Head of caudate nucleus (tissue), 42 donors: ENCODE measurements at regions not wholly inside any gene's neighbourhood (a gene's known extent, or its start where the extent isn't known, plus 50 kb on each side); places are given as distances from the start of the nearest gene placed in this dataset.

ENCODE experiments used
- DNase-seq, 42 donors: peaks; one replicate each; pipeline versions ENCODE4 v3.0.0 to v3.0.0-alpha.2; 2020 to 2021; ENCODE audit warnings: mixed read lengths in 7 of 42
- intact Hi-C: fragments of 100-400 bp; cut with DNase I; formaldehyde crosslinking; loops from one replicate; pipeline ENCODE4 v1.15.0; 2022

DNA sequence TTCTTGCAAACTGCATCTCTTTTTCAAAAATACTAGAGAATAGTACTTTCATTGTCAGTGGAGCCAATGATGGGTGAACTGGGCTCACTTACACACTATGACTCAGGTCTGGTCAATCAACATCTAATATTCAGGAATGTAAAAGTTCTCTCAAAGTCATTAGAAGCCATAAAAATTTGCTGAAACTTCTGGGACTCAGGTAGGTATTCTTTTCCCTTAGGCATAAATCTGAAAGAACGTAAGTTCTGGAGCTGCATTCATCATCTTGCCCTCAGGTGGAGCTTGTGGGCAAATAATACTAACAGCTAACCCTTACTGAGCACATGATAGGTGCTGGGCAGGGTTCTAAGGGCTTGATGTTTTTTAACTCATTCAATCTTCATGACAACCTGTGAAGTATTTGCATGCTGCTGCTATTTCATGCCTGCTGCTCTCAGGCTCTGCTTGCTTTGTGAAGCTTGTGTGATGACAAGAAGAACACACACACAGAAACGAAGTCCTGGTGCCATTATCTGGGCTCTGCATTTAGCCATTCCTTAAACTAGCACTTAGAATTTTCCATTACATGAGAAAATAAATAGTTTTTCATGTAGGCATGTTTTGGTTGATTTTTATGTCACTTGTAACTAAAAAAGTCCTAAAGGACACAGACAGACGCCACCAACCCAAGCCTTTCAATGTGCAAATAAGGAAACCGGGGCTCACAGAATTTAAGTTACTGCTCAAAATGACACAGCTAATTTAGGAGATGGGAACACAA, 394.2 kb upstream of the LYPLAL1 start:
- intact Hi-C loops: no loop called here
- DNase-seq: no peak

DNA sequence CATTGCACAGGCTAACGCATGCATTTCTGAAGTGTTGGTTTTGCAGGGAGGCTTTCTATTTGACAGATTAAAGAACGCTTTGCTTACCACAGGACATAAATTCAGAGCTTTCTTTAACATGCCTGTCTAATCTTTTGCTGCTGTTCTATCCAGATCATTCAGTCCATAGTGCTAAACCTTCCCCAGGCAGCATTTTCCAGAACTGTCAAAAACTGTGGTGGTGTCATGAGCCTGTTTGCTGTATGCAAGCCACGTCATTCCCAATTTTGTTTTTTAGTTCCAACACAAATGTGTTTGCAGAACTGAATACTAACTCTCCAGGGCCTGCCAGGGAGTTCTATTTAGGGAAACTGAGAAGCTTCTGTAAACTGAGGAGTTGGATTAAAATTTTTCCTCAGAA, 390.5 kb upstream of the LYPLAL1 start:
- intact Hi-C loops: no loop called here
- peak in 1 of 42 donors; percentile 10 for DNase-seq

DNA sequence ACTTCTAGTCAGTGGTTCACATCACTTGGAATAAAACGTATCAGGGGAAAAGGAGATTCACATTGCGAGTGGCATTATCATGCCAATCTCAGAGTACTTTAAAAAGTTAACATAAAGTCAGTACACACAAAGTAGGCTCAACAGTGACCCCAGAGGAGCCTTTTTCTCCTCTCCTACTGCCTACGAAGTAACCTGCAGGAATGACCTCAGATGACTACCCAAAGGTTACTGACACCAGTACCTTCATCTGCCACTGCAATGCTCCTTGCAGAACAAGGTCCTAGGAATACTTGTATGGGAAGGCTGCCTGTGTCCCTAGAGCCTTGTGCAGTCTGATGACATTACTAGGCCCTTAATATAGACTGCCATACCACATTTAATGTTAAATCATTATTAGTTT, 389.8 kb upstream of the LYPLAL1 start:
- no peak for DNase-seq
- intact Hi-C loops: no loop called here

DNA sequence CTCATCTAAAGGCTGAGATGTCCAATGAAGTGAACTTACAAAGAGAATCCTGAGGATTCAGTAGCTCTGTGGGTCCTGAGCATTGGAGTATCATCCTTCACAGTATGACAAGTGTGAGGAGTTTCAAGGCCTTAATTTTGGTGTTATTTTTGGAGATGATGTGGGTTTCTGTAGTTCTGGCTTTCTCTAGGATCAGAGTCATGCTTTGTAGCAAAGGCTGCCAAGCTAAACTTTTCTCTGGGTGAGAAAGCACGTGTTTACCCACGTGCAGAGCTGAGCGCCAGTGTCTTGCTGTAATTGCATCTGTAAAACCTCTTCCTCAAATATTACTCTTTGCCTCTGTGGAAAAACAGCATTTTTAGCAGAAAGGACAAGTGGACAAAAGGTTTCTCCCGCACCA, 387.8 kb upstream of the LYPLAL1 start:
- intact Hi-C loops: no loop called here

DNA sequence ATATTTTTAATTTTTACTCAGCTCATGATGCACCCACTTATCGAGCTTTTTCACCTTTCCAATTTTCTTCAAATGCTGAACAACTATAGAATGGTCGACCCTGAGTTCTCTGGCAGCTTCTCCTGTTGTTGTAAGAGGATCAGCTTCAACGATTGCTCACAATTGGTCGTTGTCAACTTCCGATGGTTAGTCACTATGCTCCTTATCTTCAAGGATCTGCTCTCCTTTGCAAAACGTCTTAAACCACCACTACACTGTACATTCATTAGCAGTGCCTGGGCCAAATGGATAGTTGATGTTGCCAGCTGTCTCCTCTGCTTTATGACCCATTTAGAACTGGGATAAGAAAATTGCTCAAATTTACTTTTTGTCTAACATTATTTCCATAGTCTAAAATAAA, 385.9 kb upstream of the LYPLAL1 start:
- intact Hi-C loops: no loop called here

More for the DNA sequence above, 387.8 kb upstream of the LYPLAL1 start:
- peak in 1 of 42 donors; percentile 39 for DNase-seq

DNA sequence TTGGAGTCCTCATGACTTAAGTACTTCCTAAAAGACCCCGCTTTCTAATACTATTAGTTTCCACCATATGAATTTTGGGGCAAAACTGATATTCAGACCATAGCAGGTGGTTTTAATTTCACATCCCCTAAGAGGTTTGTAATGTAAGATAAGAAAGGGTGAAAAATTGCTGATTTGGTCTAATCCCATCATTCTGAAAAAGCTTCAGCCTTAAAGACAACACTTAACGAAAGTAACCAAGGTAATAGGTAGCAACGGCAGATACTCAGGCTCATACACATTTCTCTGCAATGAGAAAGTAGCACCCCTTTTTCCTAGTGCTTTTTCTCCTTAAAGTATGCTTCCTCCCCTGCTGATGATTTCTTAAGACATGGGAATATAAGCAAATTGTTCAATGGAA, 376.9 kb upstream of the LYPLAL1 start:
- intact Hi-C loops: no loop called here

More for the DNA sequence above, 385.9 kb upstream of the LYPLAL1 start:
- DNase-seq: no peak

DNA sequence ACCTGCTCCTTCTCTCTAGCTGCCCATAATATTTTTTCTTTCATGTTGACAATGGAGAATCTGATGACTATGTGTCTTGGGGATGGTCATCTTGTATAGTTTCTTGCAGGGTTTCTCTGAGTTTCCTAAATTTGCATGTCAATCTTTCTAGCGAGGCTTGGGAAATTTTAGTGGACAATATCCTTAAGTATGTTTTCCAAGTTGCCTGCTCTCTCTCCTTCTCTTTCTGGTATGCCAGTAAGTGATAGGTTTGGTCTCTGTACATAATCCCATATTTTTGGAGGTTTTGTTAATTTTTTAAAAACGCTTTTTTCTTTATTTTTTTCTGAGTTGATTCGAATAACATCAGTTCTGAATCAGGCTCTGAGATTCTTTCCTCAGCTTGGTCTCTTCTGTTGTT, 370.9 kb upstream of the LYPLAL1 start:
- DNase-seq: no peak
- intact Hi-C loops: no loop called here

More for the DNA sequence above, 376.9 kb upstream of the LYPLAL1 start:
- no peak for DNase-seq

DNA sequence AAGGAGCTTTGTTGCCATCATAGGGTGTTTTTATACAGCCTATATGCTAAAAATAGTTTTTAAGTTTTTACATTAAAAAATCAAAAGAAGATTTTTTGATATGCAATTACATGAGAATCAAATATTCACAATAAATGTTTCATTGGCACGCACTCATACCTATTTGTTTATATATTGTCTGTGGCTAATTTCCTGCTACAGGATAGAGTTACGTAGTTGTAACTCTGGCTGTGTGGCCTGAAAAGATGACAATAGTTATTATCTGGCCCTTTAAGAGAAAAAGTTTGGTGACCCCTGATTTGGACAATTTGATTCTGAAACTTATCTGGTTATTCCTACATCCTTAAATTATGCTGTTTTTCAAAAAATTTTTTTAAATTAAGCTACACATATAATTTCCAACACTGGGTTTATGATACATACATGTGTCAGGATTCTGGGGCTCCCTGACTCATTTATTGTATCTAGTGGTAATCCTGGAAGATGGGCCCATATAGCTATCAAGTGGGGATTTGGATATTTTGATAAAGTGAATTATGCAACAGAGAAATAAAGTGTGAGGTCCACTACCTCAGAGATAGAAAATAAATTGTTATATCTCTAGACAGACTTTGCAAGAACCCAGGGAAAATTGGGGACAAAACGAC, 370.2 kb upstream of the LYPLAL1 start:
- no peak for DNase-seq
- intact Hi-C loops: no loop called here

DNA sequence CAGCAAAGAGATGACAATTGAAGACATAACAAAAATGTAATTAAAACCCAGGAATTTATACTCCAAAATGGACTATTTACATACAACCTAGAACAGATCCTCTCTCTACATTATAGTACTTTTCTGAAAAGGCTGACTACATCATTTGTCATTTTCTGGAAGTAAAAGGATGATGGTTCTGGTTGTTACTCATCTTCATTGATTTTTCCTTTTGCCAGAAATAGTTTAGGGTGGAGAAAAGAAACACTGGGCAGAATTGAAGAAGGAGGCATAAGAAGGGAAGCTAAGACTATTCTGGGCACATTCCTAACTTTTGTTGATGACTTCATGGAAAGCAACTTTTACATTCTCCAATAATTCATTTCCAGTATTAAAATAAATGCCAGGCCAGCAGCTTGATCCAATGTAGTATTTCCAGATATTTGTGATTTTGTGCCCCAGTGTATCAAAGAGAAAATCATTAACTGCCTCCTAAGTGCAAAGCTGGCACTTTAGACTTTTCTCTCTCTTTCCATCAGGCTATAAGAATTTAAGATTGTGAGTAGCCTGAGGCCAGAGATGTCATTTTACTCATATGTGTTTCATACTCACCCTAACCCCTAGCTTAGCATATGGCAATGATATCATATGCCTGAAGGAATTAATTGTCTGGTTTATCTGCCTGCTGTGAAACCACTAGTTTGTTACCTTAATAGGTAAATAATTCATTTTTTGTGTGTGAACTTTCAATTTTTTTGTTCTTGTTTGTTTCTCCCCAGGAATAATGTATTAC, 369.5 kb upstream of the LYPLAL1 start:
- DNase-seq: no peak
- intact Hi-C loops: no loop called here

DNA sequence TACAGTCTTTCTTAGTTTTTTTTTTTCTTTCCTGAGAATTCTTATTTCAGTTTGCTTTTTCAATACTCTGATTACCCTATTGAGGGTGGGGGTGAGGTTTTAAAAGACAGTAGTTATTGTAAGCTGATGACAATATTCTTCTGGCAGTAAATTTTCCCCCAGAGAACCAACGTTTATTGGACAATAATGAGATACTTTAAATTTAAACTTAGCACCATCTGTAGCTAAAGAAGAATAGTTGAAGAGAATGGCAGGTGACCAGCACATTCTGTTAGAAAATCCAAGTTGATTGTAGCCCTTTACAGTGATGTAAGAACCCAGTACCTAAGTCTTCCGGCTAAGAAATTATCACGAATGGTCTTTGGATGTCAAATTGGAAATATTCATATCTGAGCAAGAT, 364.6 kb upstream of the LYPLAL1 start:
- intact Hi-C loops: no loop called here
- no peak for DNase-seq

DNA sequence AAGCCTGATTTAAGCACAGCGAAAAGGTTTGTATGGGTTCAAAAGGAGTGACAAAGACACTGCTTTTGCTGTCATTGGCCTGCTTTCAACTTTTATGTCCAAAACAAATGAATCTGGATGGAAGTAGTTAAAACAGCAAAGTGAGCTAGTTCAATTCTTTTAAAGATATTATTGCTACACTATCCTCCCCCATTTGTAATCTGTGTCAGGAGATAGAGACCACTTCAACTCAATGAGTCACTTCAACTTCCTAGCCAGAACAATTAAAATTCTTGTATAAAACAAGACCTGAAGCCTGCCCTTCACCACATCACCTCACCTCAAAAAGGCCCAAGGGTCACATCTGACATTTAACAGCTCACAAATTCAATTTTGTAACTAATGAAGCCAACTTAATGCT, 364.1 kb upstream of the LYPLAL1 start:
- intact Hi-C loops: no loop called here
- no peak for DNase-seq

DNA sequence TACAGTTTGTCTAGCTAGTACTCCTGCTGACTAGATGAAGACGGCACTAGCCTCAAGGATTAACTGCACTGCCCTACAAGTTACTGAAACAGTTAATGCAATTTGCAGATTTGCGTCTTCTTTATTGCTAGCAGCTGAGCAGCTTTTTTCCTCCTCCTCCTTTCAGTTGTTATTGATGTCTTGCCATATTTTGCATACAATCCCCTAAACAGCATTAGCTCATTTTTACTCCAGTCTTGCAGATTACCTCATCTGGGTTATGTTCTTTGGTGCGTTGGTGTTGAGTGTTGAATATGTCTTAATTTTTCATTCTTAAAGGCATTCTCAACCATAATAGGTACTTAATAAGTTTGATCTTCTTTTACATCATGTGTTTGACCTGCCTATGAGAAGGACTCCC, 363.4 kb upstream of the LYPLAL1 start:
- intact Hi-C loops: no loop called here
- no peak for DNase-seq

DNA sequence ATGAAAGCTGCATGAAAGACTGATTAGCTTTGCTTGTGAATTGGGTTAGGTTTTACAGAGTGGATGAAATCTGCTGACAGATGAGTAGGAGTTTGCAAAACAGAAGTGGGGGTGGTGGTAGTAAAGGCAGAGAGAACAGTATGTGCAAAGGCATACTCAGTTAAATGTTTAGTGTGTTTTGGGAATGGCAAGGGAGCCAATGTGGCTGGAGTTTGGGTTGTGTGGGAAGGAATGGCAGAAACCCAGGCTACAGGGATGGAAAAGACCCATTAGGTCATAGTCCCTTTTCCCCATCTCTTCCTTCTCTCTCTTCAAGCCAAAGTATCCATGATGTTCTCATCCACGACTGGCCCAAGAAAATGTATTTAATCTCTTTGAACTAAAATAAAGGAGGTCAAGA, 362.2 kb upstream of the LYPLAL1 start:
- DNase-seq: no peak

DNA sequence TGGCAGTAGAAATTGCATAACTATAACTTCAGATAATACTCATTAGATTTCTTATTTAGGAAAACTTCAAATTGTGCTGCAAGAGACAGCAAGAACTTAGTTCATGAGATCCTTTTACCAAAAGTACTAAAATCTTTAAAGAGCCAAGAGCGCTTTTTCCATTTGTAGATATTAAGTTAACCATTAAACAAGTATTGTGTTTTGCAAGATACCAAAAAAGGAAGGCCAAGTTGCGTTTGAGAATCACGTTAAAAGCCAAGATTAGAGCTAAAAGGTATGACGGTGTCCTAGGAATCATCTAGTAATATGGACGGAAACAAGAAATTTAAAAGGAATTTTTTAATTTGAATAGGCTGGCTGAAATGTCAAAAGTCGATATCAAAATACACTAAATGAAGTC, 361.3 kb upstream of the LYPLAL1 start:
- intact Hi-C loops: no loop called here
- no peak for DNase-seq

More for the DNA sequence above, 362.2 kb upstream of the LYPLAL1 start:
- intact Hi-C loops: no loop called here

DNA sequence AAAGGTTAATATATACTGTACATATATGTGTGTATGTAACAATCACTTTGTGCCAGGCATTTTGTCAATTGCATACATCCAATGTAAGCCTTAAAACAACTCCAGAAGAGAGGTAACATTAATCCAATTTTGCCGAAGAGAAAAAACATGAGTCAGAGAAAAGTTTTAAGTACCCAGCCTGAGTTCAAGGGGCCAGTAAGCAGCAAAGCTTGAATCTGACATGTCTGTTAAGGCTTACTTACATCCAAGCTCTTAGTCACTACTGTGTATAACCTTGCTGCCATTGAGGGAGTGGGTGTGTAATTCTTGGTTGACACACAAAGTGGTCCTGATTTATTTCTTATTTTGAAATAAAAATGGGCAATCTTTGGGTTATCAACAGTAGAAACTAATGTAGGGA, 360.4 kb upstream of the LYPLAL1 start:
- DNase-seq: no peak
- intact Hi-C loops: no loop called here

DNA sequence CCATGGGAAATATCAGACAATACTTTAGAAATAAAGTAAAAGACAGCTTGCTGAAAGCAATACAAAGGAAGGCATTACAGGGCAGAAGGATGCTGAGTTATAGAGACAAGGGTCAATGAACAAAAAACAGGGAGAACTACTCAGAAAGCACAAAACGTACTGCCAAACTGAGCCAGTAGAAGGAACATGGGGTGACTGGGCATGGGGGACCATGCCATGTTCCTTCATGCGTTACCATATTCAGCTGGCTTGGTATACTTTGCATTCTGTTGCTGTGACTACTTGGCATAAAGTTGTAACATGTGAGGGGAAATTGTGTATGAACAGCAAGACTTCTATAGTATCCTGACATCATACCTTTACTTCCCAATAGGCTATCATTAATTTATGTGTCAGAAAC, 358.6 kb upstream of the LYPLAL1 start:
- intact Hi-C loops: no loop called here
- no peak for DNase-seq

DNA sequence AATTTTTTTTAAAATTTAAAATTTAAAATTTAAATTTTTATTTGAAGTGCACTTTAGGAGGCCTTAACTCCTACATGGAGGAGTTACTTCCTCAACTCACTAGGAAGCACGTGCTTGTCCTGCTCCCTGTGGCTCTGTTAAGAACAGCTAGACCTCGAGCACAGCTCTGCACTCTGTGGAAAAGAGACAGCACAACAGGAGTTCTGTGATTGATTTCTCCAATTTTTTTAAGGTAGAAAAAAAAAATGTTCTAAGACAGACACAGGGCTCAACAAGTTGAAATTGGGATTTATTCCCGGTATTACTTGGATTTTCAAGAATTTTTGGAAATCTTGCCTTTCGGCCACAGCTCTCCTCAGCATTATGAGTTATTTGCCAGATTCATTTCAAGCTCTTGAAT, 356.6 kb upstream of the LYPLAL1 start:
- DNase-seq: peak in 2 of 42 donors; percentile 1 to 3

DNA sequence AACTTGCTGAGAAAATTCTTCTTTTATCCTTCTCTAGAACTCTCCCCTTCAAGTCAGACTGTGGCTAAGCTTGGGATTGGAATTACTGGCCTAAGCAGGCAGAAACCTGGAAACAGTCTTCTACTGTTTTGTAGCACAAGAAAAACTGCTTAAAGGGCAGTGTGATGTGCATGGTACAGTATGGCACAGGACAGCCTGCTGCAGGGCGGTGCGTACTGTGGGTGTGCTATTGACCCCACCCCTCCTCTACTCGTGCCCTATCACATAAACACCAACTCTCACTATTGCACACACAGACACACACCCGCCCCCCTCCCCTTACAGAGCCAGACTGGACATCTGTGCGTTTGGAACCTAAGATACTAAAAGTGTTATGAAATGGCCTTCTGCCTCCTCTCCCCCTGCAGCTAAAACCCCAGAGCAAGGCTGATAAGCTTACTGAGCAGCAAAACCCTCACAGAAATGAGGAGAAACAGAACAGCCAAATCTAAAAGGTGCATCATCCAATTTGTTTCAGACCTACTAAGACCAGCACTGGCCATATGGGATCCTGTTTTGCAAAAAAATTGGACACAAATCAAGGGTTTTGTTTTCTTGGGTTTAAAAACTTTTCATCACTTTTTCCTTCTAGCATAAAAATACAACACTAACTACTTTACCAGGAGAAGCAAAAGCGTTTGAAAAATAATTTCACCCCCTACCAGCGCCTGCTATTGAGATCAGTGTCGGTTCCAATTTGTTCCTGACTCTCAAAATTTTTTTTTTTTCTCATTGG, 355.8 kb upstream of the LYPLAL1 start:
- intact Hi-C loops: no loop called here

More for the DNA sequence above, 356.6 kb upstream of the LYPLAL1 start:
- intact Hi-C loops: no loop called here

DNA sequence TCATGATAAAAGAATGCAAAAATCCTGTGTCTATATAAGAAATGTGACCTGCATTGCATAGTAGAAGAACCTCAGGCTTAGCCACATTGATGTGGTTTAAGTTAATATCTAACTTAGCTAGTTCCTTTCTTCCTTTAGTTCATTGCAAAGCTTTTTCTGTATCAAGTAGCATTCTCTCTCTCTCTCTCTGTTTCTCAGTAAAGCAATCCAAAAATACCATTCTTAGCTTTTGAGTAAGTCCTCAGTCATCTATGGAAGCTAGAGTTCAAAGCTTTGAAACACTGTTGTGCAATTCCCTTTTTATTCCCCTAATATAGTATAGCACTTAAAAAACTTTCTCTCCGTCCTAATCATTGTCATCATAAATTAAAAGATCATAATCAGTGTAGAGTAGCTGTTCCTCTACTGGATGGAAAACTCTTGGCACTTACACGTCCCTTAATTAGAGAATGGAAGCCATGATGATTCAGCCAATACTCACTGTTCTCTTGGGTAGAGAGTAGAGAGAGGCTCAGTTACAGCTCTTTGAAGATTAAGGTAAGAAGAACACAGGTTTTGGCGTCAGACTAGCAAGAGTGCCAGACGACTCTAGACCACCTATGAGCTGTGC, 350.3 kb upstream of the LYPLAL1 start:
- intact Hi-C loops: no loop called here

More for the DNA sequence above, 355.8 kb upstream of the LYPLAL1 start:
- DNase-seq: peak in 3 of 42 donors; percentile 4 to 25 (median 6)

More for the DNA sequence above, 350.3 kb upstream of the LYPLAL1 start:
- DNase-seq: no peak
